Peyer's patch (tissue), 4 donors: ENCODE measurements at regions not wholly inside any gene's neighbourhood (a gene's known extent, or its start where the extent isn't known, plus 50 kb on each side); places are given as distances from the start of the nearest gene placed in this dataset.
"Not testable (repeated sequence)": the region's sequence is repeated elsewhere in the genome, so short reads cannot be mapped to it uniquely, and the experiment has no call there.

ENCODE experiments used
- CTCF ChIP-seq, 6 experiments: fragments of 450-650 bp in 4 of 6; fragments of 200-600 bp in 2 of 6; sonication (generic) in 1 of 6; IDR thresholded peaks; one replicate each; pipeline ENCODE4 v1.5.1; 2017 to 2019; ENCODE audit warnings: antibody characterized with exemption in 6 of 6, mild to moderate bottlenecking in 3 of 6, moderate library complexity in 1 of 6
- POLR2A ChIP-seq, 2 donors: fragments of 450-650 bp; IDR thresholded peaks; one replicate each; pipeline ENCODE4 v1.5.1; 2017; ENCODE audit warnings: antibody characterized with exemption in 2 of 2, mild to moderate bottlenecking in 2 of 2, moderate library complexity in 2 of 2

DNA sequence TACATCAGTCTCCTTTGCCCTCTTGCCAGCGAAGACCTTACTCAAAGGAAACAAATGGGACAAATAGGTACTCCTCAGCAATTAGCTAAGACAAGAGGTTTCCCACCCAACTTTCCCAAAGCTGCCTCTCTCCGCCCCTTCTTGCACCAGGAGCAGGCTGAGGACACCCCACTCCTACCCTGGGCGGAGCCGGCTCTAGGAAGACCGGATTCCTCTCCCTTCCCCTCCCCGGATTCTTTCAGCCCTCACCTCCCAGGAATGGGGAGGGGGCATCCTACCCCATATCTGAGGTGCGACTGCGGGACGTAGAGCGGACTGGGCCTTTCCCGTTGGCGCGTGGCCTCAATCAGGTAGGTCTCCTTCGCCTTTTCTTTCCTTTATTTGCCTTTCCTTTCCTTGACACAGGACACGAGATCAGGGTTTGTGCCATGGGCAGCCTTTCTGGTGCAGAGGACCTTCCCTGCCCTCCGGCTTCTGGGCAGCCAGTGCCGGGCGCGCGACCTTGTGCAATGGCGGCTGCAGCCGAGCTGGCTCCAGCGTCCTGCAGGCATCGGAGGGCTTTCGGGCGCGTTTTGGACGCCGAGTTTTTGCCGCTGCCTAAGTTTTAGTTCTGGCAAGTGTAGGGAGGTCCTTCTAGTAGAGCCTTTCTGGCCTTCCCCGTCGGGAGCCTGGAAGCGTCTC, 279.9 kb downstream of the PLS3 start:
- TF ChIP-seq CTCF, POLR2A (IDR thresholded peaks at IDR 0.05): not testable (repeated sequence)
